H1 (cell line): ENCODE measurements at regions not wholly inside any gene's neighbourhood (a gene's known extent, or its start where the extent isn't known, plus 50 kb on each side); places are given as distances from the start of the nearest gene placed in this dataset.

Experiments used
- CTCF ChIP-seq, 3 experiments: IDR thresholded peaks; 1 replicate in 2 of 3; 2 replicates in 1 of 3; pipeline versions ENCODE4 v1.5.1 to v1.6.1; 2011; ENCODE audit warnings: low read length in 3 of 3, mild to moderate bottlenecking in 3 of 3, inconsistent platforms in 2 of 3, low read depth in 1 of 3, moderate library complexity in 1 of 3; ENCODE audit not compliant: insufficient read depth in 1 of 3; ENCODE audit errors: control extremely low read depth in 1 of 3
- EZH2 ChIP-seq: fragments of 200-600 bp; sonication (generic); IDR thresholded peaks from 2 replicates; pipeline ENCODE4 v1.7.1; 2012; ENCODE audit warnings: low read depth, mild to moderate bottlenecking, moderate library complexity, low read length, inconsistent platforms; ENCODE audit not compliant: severe bottlenecking
- PHF8 ChIP-seq: fragments of 200-600 bp; sonication (generic); conservative IDR thresholded peaks from 2 replicates; pipeline ENCODE4 v1.7.1; 2012; ENCODE audit warnings: low read depth, mild to moderate bottlenecking, inconsistent platforms, low read length, moderate library complexity
- POLR2A ChIP-seq, 2 experiments: IDR thresholded peaks; 1 replicate in 1 of 2; 2 replicates in 1 of 2; pipeline ENCODE4 v1.6.1; 2011; ENCODE audit warnings: low read depth in 2 of 2, low read length in 2 of 2, mild to moderate bottlenecking in 2 of 2; ENCODE audit errors: control extremely low read depth in 1 of 2
- POLR2AphosphoS5 ChIP-seq: IDR thresholded peaks from 2 replicates; pipeline ENCODE4 v1.6.1; 2011; ENCODE audit warnings: low read depth, low read length
- RFX5 ChIP-seq: IDR thresholded peaks from 2 replicates; pipeline ENCODE4 v1.6.1; 2011; ENCODE audit warnings: low read depth, low read length, improper control_type of control experiment, borderline replicate concordance
- SIN3A ChIP-seq, 2 experiments: IDR thresholded peaks in 1 of 2; conservative IDR thresholded peaks in 1 of 2; 2 replicates each; pipeline ENCODE4 v1.6.1; 2011 to 2012; ENCODE audit warnings: low read length in 2 of 2, improper control_type of control experiment in 1 of 2, low read depth in 1 of 2, mild to moderate bottlenecking in 1 of 2
- ZNF274 ChIP-seq: IDR thresholded peaks from 2 replicates; pipeline ENCODE4 v1.7.0; 2012; ENCODE audit warnings: low read length, borderline replicate concordance; ENCODE audit errors: extremely low read depth

GRCh38 chr1:217141711-217142110 is 418.5 kb upstream of the ESRRG start:
- TF ChIP-seq CTCF (IDR thresholded peaks at IDR 0.05; ENCODE audit: control extremely low read depth in 1 of 3, insufficient read depth in 1 of 3, low read depth in 1 of 3, low read length in 3 of 3) (no peak), RFX5 (no peak), SIN3A (conservative IDR thresholded peaks at IDR 0.05 in 1 of 2, IDR thresholded peaks at IDR 0.05 in 1 of 2; ENCODE audit: low read depth in 1 of 2, low read length in 2 of 2) (no peak), EZH2 (no peak), POLR2AphosphoS5 (no peak), ZNF274 (no peak), PHF8 (no peak), POLR2A (IDR thresholded peaks at IDR 0.05; ENCODE audit: control extremely low read depth in 1 of 2, low read depth in 2 of 2, low read length in 2 of 2) (no peak)
